Upper lobe of left lung (tissue), 4 donors: ENCODE measurements at regions not wholly inside any gene's neighbourhood (a gene's known extent, or its start where the extent isn't known, plus 50 kb on each side); places are given as distances from the start of the nearest gene placed in this dataset.

Experiments
- EP300 ChIP-seq, 4 donors: sonication (generic); formaldehyde crosslinking; IDR thresholded peaks; one replicate each; pipeline ENCODE4 v1.5.1; 2017; ENCODE audit warnings: antibody characterized with exemption in 4 of 4, control low read depth in 2 of 4
- POLR2A ChIP-seq, 4 donors: fragments of 450-650 bp; IDR thresholded peaks; one replicate each; pipeline ENCODE4 v1.5.1; 2016 to 2017; ENCODE audit warnings: antibody characterized with exemption in 4 of 4, mild to moderate bottlenecking in 2 of 4
- TF ChIP-seq, protein P1 (sequence below), 6 experiments: fragments of 450-650 bp in 4 of 6; fragments of 200-600 bp in 2 of 6; sonication (generic) in 2 of 6; IDR thresholded peaks; one replicate each; pipeline ENCODE4 v1.5.1; 2016 to 2019; ENCODE audit warnings: antibody characterized with exemption in 6 of 6

DNA sequence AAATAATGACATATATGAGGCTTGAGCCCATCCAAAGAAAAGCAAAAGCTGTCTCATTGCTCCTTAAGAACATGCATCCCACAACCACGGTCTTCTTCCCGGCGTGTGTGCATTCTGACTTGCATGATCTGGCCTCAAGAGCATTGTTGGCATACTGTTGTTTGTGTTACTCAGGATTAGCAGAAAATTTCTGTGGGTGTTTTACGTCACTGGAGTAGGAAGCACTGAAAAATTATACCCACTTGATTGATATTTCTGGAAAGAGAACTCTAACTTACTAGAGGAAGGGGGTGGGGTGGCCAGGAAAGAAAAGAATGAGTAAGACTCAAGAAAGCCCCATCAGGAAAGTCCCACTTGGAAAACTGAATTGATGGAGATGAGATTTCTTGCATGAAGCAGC, 326.2 kb upstream of the PRDM1 start:
- TF ChIP-seq, protein P1, sequence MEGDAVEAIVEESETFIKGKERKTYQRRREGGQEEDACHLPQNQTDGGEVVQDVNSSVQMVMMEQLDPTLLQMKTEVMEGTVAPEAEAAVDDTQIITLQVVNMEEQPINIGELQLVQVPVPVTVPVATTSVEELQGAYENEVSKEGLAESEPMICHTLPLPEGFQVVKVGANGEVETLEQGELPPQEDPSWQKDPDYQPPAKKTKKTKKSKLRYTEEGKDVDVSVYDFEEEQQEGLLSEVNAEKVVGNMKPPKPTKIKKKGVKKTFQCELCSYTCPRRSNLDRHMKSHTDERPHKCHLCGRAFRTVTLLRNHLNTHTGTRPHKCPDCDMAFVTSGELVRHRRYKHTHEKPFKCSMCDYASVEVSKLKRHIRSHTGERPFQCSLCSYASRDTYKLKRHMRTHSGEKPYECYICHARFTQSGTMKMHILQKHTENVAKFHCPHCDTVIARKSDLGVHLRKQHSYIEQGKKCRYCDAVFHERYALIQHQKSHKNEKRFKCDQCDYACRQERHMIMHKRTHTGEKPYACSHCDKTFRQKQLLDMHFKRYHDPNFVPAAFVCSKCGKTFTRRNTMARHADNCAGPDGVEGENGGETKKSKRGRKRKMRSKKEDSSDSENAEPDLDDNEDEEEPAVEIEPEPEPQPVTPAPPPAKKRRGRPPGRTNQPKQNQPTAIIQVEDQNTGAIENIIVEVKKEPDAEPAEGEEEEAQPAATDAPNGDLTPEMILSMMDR (IDR thresholded peaks at IDR 0.05) = no peak
- TF ChIP-seq EP300 (IDR thresholded peaks at IDR 0.05) (no peak), POLR2A (IDR thresholded peaks at IDR 0.05) (no peak)
